Limb (tissue), 2 donors: ENCODE measurements at regions not wholly inside any gene's neighbourhood (a gene's known extent, or its start where the extent isn't known, plus 50 kb on each side); places are given as distances from the start of the nearest gene placed in this dataset.

Experiments
- DNase-seq, 2 donors: peaks; one replicate each; pipeline ENCODE4 v3.0.0-alpha.2; 2016; ENCODE audit errors: extremely low spot score in 2 of 2

- no peak for DNase-seq
Measured at GRCh38 chr2:139055202-139055601, 275.0 kb upstream of the NXPH2 start.

- no peak for DNase-seq
Measured at GRCh38 chr2:139048017-139048416, 267.8 kb upstream of the NXPH2 start.

DNA sequence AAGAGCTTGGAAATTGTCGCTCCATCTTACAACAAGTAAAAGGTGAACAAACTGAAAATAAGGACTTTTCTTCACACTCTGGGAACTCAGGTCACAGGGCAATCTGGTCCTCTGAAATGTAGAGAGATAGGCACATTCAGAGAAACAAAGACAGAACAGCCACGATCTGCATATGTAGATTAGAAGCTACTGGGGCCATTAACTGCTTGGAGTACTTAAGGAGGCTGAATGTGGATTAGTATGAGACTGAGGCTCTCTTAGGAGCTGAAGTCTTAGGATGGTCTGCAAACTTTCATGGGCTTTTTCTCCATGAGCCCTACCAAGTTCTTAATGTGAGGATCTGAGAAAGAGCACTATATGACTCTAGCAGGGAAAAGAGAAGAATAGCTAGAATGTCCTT, 265.3 kb upstream of the NXPH2 start:
- no peak for DNase-seq

GRCh38 chr2:139034064-139034463, 253.9 kb upstream of the NXPH2 start:
- no peak for DNase-seq

GRCh38 chr2:139033300-139033699, 253.1 kb upstream of the NXPH2 start:
- no peak for DNase-seq

- no peak for DNase-seq
Measured at GRCh38 chr2:139031722-139032121, 251.5 kb upstream of the NXPH2 start.

- DNase-seq: no peak
Measured at GRCh38 chr2:139020287-139020686, 240.1 kb upstream of the NXPH2 start.

- DNase-seq: no peak
Measured at GRCh38 chr2:139018252-139018651, 238.1 kb upstream of the NXPH2 start.

DNA sequence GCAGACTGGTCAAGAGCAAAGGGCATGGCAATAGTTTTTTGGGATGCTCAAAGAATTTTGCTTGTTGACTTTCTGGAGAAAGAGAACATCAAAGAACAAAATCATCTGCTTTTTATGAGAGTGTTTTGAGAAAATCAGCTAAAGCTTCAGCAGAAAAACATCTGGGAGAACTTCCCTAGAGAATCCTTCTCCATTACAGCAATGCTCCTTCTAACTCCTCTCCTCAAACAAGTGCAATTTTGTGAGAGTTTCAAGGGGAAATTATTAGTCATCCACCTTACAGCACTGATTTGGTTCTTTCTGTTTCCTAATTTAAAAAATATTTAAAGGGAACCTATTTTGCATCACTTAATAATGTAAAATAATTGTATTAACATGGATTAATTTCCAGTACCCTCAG, 226.9 kb upstream of the NXPH2 start:
- no peak for DNase-seq

DNA sequence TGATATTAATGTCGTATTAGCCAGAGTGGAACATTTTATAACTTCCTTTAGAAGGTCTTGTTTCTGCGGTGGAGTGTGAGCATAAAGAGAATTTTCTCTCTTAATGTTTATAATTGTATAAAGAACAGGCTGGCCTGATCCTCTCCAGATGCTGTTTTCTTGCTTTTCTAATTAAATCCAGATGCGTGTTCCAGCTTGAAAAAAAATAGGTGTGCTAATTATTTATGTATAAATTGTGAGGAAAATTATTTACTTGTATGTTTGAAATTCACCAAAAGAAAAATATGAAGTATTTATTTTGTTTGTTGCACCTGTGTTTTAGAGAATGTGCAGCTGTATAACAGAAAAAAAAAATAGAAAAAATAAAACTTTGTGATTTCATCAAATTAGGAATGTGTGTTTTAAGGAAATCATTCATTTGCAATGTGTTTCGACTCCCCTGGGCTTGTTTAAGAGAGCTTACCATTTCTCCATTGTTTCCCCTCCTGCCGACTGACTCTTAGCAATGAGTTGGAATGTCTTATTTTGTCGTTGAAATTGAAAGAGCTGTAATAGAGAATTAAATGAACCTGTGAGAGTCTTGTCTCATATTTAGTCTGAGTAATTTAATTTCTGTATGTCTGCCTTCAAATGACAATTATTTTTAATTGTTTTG, 220.1 kb upstream of the NXPH2 start:
- DNase-seq: peak in 1 of 2 donors; percentile 10

DNA sequence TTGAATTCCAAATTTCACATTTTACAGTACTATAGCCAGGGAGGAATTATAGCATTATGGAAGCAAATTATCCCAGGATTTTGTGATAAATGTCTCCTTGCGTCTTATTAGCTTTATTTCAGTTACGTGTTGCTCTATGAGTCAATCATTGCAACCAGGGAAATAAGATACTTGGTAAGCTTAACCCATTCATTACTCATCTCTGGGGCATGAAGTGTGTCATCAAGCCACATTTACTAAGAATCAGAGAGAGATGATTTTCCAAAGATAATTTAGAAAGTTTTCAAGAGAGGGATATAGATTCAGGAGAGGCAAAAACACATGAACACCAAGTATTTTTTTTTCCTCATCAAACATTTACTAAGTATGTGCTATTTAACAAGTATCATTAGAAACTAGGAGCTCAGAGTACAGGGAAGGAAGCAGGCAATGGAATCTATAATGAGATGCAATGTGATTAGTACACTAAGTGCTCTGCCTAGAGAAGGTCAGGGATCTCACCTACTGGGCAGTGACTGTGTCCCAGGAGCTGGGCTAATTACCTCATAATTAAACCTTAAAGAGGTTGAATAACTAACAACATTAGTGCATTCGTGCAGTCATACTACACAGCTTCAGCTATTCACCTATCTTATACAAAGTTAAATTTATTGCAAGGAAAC, 217.8 kb upstream of the NXPH2 start:
- DNase-seq: no peak

GRCh38 chr2:138997346-138997745, 217.2 kb upstream of the NXPH2 start:
- no peak for DNase-seq

DNA sequence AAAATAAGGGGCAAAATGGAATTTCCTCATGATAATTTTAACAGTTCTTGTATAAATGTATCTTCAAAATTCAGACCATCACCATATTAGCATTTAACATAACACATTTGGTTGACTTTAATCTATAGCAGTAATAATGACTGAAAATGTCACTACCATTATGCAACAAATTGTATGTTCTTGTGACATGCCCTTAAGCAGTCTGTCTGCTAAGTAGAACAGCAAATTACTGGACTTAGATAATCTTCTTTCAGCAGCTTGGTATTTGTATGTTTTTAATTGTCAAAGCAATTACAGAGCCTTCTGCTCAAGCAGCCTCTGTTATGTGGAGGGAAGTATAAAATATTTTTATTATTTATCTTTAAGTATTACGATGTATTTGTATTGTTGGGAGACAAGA, 214.3 kb upstream of the NXPH2 start:
- no peak for DNase-seq

DNA sequence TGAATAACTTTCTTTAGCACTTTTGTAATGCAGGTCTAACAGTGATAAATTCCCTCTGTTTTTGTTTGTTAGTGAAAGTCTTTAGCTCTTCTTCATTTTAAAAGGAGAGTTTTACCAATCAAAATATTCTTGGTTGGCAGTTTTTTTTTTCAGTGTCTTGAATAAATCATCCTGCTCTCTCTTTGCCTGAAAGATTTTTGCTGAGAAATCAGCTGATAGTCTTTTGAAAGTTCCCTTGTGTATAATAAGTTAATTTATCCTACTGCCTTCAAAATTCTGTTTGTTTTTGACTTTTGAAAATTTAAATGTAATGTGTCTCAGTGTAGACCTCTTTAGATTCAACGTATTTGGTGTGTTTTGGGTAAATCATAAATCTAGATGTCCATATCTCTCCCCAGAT, 205.7 kb upstream of the NXPH2 start:
- no peak for DNase-seq

GRCh38 chr2:138979131-138979785, 199.1 kb upstream of the NXPH2 start:
- no peak for DNase-seq

DNA sequence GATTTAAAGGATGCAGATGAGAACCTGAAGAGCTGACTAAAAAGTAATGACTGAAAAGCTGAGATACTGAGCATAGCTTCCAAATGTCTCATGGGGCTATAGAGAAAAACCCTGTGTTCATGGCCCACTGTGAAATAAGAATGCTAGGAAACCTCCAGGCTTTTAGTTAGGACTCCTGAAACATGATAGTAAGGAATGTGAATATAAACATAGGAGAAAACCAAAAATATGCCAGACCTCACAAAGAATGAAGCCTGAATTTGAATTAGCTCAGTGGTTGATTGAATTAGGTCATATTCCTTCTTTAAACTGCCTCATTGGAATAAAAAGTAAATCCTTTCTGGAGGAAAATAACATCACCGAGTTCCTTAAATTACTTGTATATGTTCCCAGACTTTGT, 194.5 kb upstream of the NXPH2 start:
- no peak for DNase-seq

DNA sequence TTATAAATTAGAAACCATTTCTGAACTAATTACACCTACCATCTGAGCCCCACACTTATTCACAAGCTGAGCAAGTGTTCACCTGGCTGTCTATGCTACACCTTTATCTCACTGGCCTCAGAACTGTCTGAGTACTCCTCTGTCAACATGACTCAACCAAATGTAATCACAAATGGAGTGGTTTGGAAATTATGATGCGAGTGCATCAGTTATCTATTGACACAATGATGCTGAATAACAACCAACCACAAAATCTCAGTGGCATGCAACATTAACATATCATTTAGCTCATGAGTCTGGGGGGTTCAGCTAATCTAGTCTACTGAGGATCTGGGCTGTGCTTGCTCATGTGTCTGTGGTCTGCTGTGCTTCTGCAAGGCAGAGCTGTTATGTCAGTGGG, 184.2 kb upstream of the NXPH2 start:
- no peak for DNase-seq

DNA sequence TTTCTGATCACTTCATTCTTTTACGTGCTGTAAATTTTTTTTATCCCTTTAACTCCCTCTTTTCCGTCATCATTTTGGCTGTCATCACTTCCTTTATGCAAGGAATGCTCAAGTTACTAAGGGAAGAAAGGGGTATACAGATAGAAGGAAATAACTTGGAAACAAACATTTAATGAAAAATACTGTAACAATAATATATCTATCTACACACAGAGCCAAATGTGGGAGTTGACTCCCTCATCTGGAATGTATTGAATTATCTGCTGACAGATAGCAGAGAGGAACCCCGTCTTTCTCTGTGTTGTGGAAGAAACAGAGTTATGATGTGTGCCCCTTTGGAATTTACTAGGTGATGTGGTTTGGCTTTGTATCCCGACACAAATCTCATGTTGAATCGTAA, 182.5 kb upstream of the NXPH2 start:
- DNase-seq: no peak

DNA sequence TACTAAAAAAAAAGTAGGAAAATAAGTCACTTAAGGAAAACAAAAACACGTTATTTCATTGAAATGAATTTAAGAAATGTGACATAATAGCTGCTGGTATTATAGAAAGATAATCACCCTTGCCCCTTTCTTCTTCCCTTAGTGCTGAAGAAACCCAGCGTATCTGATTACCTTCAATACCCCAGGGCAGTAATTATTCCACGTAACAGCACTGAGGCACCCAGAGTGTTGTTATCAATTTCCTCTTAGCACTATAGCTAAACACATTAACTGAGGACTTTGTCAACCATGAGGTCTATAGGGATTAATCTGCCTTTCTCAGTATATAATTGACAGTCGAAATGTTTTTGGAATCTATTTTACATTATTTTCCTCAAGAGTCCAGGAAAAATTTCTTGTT, 180.0 kb upstream of the NXPH2 start:
- DNase-seq: no peak

DNA sequence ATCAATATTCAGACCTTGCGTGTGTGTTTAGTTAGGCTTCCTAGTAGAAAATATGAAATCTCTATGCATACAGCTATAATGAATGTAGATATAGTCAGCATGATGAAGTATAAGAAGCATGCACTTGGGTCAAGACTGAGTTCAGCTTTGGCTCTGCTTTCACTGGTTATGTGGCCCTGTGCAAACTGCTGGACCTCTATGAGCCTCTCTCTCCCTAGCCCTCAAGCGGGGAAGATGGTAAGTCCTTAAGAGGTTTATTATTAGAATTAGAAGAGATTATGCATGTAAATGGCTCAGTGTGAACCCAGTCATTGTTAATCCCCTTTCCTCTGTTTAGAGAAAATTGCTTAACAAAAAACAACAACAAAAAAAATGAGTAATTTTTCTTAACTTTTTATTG, 178.8 kb upstream of the NXPH2 start:
- no peak for DNase-seq

DNA sequence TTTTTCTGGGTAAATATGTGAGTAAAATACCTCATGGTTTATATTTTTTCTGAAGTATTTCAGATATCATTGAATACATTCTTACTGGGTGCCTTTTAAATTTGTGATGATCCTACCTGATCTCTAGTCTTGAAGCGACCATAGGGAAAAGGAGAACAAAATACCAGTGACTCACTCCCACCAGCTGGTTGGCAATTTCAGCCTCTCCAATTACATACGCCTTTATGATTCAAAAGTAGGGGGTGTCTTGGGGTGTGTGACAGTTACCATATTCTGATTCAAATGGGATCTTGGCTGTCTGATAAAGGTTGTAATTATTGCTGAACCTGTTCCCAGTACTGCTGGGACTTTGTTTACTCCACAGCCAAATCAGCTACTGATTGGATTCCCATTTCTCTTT, 175.9 kb upstream of the NXPH2 start:
- DNase-seq: no peak

DNA sequence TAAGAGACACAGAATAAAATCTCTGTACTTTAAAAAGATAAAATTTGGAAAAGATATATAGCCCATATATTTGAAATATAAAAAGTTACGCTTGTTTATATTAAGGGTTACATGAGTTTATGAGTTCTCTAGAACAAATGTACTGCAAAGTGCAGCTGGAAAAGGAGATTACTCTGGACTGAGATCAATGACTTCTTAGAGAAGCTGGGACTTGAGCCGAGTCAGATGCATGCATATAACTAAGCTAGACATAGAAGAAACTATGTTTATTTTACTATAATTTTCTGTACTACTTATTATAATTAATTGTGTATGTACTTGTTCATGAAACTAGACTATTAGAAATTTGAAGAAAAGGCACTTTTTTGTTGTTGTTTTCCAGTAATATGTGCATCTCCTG, 170.3 kb upstream of the NXPH2 start:
- DNase-seq: no peak

DNA sequence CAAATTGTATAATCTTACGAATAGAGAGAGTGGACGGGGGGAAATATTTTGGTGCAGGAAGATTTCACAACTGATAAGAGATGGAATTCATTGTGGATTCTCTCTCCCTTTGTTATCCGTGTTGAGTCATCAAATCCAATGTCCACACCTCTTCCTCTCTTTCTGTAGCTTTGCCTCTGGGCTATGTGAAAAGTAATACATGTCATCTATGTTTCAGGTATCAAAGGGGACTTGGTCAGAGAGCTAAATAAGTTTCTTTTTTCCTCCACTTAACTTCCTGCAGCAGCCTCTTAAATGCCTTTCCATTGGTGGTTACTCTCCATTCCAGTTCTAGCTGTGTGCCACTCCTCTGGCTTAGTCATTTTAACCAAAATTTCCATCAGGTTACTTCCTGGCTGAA, 169.3 kb upstream of the NXPH2 start:
- no peak for DNase-seq
